SK-N-SH (cell line): ENCODE measurements at regions not wholly inside any gene's neighbourhood (a gene's known extent, or its start where the extent isn't known, plus 50 kb on each side); places are given as distances from the start of the nearest gene placed in this dataset.

ENCODE experiments used
- CTCF ChIA-PET: fragments of 300-600, 350-600 bp; formaldehyde crosslinking; extraction: SDS; loops from one replicate; lab custom pipeline; 2021; lab: Yijun Ruan, JAX
- POLR2A ChIA-PET: fragments of 350-600 bp; sonication (Branson Sonifier 250); formaldehyde crosslinking; extraction: SDS; loops from one replicate; lab custom pipeline; 2020; ENCODE audit warnings: antibody characterized with exemption, inconsistent platforms; lab: Yijun Ruan, JAX
- DNase-seq: peaks from one replicate; pipeline ENCODE4 v3.0.0; 2012
- H2AFZ ChIP-seq: fragments of 200-600 bp; sonication (generic); 2 replicates; pipeline ENCODE4 v1.8.1; 2016; ENCODE audit warnings: antibody characterized with exemption, mild to moderate bottlenecking, low read depth
- H3F3A ChIP-seq: fragments of 200-600 bp; sonication (generic); replicated peaks from 2 replicates; pipeline ENCODE3; 2016; ENCODE audit warnings: antibody characterized with exemption, mild to moderate bottlenecking; ENCODE audit not compliant: insufficient read depth
- H3K27ac ChIP-seq, 2 experiments: fragments of 200-500 bp in 1 of 2; fragments of 200-600 bp in 1 of 2; sonication (Bioruptor generic) in 1 of 2; sonication (generic), shearing (Covaris generic) in 1 of 2; 2 replicates each; pipeline versions ENCODE4 v1.5.1 to v1.6.1; 2014 to 2016; ENCODE audit warnings: low read depth in 2 of 2, inconsistent platforms in 1 of 2, low read length in 1 of 2, mild to moderate bottlenecking in 1 of 2, mixed read lengths in 1 of 2
- H3K27me3 ChIP-seq: fragments of 200-600 bp; sonication (generic), shearing (Covaris generic); 2 replicates; pipeline ENCODE4 v1.6.1; 2016; ENCODE audit warnings: mixed run types; ENCODE audit not compliant: insufficient read depth
- H3K36me3 ChIP-seq, 2 experiments: fragments of 200-500 bp in 1 of 2; fragments of 200-600 bp in 1 of 2; sonication (Bioruptor generic) in 1 of 2; sonication (generic) in 1 of 2; replicated peaks in 1 of 2; 2 replicates each; pipeline versions ENCODE3 to v1.5.1; 2014 to 2016; ENCODE audit warnings: low read length in 1 of 2, mild to moderate bottlenecking in 1 of 2; ENCODE audit not compliant: insufficient read depth in 2 of 2, control insufficient read depth in 1 of 2
- H3K4me1 ChIP-seq, 2 experiments: fragments of 200-500 bp in 1 of 2; fragments of 200-600 bp in 1 of 2; sonication (Bioruptor generic) in 1 of 2; sonication (generic), shearing (Covaris generic) in 1 of 2; 2 replicates each; pipeline versions ENCODE4 v1.5.1 to v1.6.1; 2014 to 2016; ENCODE audit warnings: low read depth in 1 of 2, low read length in 1 of 2, mixed run types in 1 of 2; ENCODE audit not compliant: insufficient read depth in 2 of 2, control insufficient read depth in 1 of 2
- H3K4me2 ChIP-seq: fragments of 200-600 bp; sonication (generic), shearing (Covaris generic); 2 replicates; pipeline ENCODE4 v1.6.1; 2017; ENCODE audit warnings: mixed run types
- H3K4me3 ChIP-seq, 2 experiments: fragments of 200-500 bp in 1 of 2; fragments of 200-600 bp in 1 of 2; sonication (Bioruptor generic) in 1 of 2; sonication (generic), shearing (Covaris generic) in 1 of 2; 2 replicates each; pipeline versions ENCODE4 v1.5.1 to v1.8.1; 2014 to 2016; ENCODE audit warnings: low read depth in 2 of 2, inconsistent platforms in 1 of 2, low read length in 1 of 2, mild to moderate bottlenecking in 1 of 2, mixed read lengths in 1 of 2, moderate library complexity in 1 of 2
- H3K79me2 ChIP-seq: fragments of 200-600 bp; sonication (generic); 2 replicates; pipeline ENCODE4 v1.8.1; 2017; ENCODE audit warnings: mild to moderate bottlenecking; ENCODE audit not compliant: insufficient read depth
- H3K9ac ChIP-seq: fragments of 200-600 bp; sonication (generic); 2 replicates; pipeline ENCODE4 v1.6.1; 2017; ENCODE audit warnings: mixed run types
- H3K9me2 ChIP-seq: fragments of 200-600 bp; sonication (generic); 2 replicates; pipeline ENCODE4 v1.6.1; 2017; ENCODE audit warnings: mixed run types
- H3K9me3 ChIP-seq: fragments of 200-600 bp; sonication (generic); 2 replicates; pipeline ENCODE4 v1.6.1; 2017; ENCODE audit warnings: mixed run types, mild to moderate bottlenecking, moderate library complexity
- H4K20me1 ChIP-seq: fragments of 200-600 bp; sonication (generic); 2 replicates; pipeline ENCODE4 v1.6.1; 2017; ENCODE audit warnings: mild to moderate bottlenecking, mixed run types; ENCODE audit not compliant: insufficient read depth
- ELF1 ChIP-seq: IDR thresholded peaks from 2 replicates; pipeline ENCODE4 v1.4.0; 2012
- EP300 ChIP-seq, 2 experiments: IDR thresholded peaks; 2 replicates each; pipeline versions ENCODE4 v1.4.0 to v1.6.1; 2012; ENCODE audit warnings: borderline replicate concordance in 1 of 2, low read depth in 1 of 2, low read length in 1 of 2
- FOXJ3 ChIP-seq: sonication (generic); formaldehyde crosslinking; IDR thresholded peaks from 2 replicates; pipeline ENCODE4 v1.5.1; 2020; ENCODE audit warnings: mild to moderate bottlenecking, missing genetic modification reagents
- IRF3 ChIP-seq: fragments of 150-350 bp; IDR thresholded peaks from 2 replicates; pipeline ENCODE4 v1.6.1; 2016; ENCODE audit warnings: mild to moderate bottlenecking, low read depth, low read length
- JUND ChIP-seq: IDR thresholded peaks from 2 replicates; pipeline ENCODE4 v1.4.0; 2012
- MAX ChIP-seq: IDR thresholded peaks from 2 replicates; pipeline ENCODE4 v1.4.0; 2012; ENCODE audit warnings: low read depth
- POLR2AphosphoS5 ChIP-seq: IDR thresholded peaks from 2 replicates; pipeline ENCODE4 v1.6.1; 2012; ENCODE audit warnings: low read depth, low read length
- RAD21 ChIP-seq: IDR thresholded peaks from 2 replicates; pipeline ENCODE4 v1.6.1; 2012; ENCODE audit warnings: mild to moderate bottlenecking, low read length
- RCOR1 ChIP-seq: fragments of 150-350 bp; IDR thresholded peaks from 2 replicates; pipeline ENCODE4 v1.6.1; 2017; ENCODE audit warnings: antibody characterized with exemption, low read length
- SIN3A ChIP-seq: IDR thresholded peaks from 2 replicates; pipeline ENCODE4 v1.6.1; 2012; ENCODE audit warnings: low read depth, mild to moderate bottlenecking, low read length, moderate library complexity, borderline replicate concordance
- SMC3 ChIP-seq: IDR thresholded peaks from 2 replicates; pipeline ENCODE4 v1.6.1; 2012; ENCODE audit warnings: low read depth, low read length, improper control_type of control experiment
- TAF1 ChIP-seq: IDR thresholded peaks from 2 replicates; pipeline ENCODE4 v1.6.1; 2012; ENCODE audit warnings: low read depth, mild to moderate bottlenecking, low read length, moderate library complexity, borderline replicate concordance
- TCF12 ChIP-seq: IDR thresholded peaks from 2 replicates; pipeline ENCODE4 v1.4.0; 2012
- USF2 ChIP-seq: fragments of 150-350 bp; IDR thresholded peaks from 2 replicates; pipeline ENCODE4 v1.6.1; 2017; ENCODE audit warnings: antibody characterized with exemption, low read length, low read depth, borderline replicate concordance
- YY1 ChIP-seq: IDR thresholded peaks from 2 replicates; pipeline ENCODE4 v1.4.0; 2012; ENCODE audit warnings: low read depth, mild to moderate bottlenecking
- WGBS: methylation state at CpG from one replicate; pipeline ENCODE4 v1.1.6; 2017; ENCODE audit warnings: low lambda C conversion rate; 5-methylcytosine and 5-hydroxymethylcytosine counted together
- TF ChIP-seq, protein P1 (sequence below): IDR thresholded peaks from 2 replicates; pipeline ENCODE4; 2012
- TF ChIP-seq, protein P2 (sequence below): IDR thresholded peaks from 2 replicates; pipeline ENCODE4 v1.4.0; 2012; ENCODE audit warnings: low read depth, borderline replicate concordance
- TF ChIP-seq, protein P3 (sequence below): fragments of 200-600 bp; sonication (generic); IDR thresholded peaks from 2 replicates; pipeline ENCODE4 v1.6.1; 2017; ENCODE audit warnings: antibody characterized with exemption, mild to moderate bottlenecking, moderate library complexity
- TF ChIP-seq, protein P4 (sequence below): IDR thresholded peaks from 2 replicates; pipeline ENCODE4 v1.4.0; 2012; ENCODE audit warnings: low read depth, borderline replicate concordance

GRCh38 chr2:173602153-173602795 lies 247.6 kb downstream of the CDCA7 start:
- Histone ChIP-seq H3K9me3 (no peaks in the 10 kb centered on the region; the same call in 1 of the 2 replicates), H3K9me2 (no peaks in the 10 kb centered on the region), H3K27me3 (no peaks in the 10 kb centered on the region), H3F3A (no peaks in the 10 kb centered on the region), H3K36me3 (no peaks in the 10 kb centered on the region)
- ChIA-PET CTCF (no interaction called here), POLR2A (no interaction called here)
- DNase-seq: no peak
- WGBS: 88% methylated on average over 6 of the region's 6 CpGs
- TF ChIP-seq IRF3: no peak
- TF ChIP-seq FOXJ3 (CRISPR knock-in tag): no peak
- TF ChIP-seq EP300 (IDR thresholded peaks at IDR 0.05; ENCODE audit: borderline replicate concordance in 1 of 2, low read depth in 1 of 2, low read length in 1 of 2): no peak
- no peak for TF ChIP-seq JUND
- TF ChIP-seq RCOR1: no peak
- TF ChIP-seq ELF1: no peak
- TF ChIP-seq USF2: no peak
- TF ChIP-seq TAF1: no peak
- TF ChIP-seq, protein P1, sequence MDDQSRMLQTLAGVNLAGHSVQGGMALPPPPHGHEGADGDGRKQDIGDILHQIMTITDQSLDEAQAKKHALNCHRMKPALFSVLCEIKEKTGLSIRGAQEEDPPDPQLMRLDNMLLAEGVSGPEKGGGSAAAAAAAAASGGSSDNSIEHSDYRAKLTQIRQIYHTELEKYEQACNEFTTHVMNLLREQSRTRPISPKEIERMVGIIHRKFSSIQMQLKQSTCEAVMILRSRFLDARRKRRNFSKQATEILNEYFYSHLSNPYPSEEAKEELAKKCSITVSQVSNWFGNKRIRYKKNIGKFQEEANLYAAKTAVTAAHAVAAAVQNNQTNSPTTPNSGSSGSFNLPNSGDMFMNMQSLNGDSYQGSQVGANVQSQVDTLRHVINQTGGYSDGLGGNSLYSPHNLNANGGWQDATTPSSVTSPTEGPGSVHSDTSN: no peak
- TF ChIP-seq, protein P2, sequence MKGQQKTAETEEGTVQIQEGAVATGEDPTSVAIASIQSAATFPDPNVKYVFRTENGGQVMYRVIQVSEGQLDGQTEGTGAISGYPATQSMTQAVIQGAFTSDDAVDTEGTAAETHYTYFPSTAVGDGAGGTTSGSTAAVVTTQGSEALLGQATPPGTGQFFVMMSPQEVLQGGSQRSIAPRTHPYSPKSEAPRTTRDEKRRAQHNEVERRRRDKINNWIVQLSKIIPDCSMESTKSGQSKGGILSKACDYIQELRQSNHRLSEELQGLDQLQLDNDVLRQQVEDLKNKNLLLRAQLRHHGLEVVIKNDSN: no peak
- no peak for TF ChIP-seq POLR2AphosphoS5
- TF ChIP-seq, protein P3, sequence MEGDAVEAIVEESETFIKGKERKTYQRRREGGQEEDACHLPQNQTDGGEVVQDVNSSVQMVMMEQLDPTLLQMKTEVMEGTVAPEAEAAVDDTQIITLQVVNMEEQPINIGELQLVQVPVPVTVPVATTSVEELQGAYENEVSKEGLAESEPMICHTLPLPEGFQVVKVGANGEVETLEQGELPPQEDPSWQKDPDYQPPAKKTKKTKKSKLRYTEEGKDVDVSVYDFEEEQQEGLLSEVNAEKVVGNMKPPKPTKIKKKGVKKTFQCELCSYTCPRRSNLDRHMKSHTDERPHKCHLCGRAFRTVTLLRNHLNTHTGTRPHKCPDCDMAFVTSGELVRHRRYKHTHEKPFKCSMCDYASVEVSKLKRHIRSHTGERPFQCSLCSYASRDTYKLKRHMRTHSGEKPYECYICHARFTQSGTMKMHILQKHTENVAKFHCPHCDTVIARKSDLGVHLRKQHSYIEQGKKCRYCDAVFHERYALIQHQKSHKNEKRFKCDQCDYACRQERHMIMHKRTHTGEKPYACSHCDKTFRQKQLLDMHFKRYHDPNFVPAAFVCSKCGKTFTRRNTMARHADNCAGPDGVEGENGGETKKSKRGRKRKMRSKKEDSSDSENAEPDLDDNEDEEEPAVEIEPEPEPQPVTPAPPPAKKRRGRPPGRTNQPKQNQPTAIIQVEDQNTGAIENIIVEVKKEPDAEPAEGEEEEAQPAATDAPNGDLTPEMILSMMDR: no peak
- TF ChIP-seq TCF12: no peak
- no peak for TF ChIP-seq SIN3A
- TF ChIP-seq SMC3: no peak
- TF ChIP-seq RAD21: no peak
- TF ChIP-seq, protein P4, sequence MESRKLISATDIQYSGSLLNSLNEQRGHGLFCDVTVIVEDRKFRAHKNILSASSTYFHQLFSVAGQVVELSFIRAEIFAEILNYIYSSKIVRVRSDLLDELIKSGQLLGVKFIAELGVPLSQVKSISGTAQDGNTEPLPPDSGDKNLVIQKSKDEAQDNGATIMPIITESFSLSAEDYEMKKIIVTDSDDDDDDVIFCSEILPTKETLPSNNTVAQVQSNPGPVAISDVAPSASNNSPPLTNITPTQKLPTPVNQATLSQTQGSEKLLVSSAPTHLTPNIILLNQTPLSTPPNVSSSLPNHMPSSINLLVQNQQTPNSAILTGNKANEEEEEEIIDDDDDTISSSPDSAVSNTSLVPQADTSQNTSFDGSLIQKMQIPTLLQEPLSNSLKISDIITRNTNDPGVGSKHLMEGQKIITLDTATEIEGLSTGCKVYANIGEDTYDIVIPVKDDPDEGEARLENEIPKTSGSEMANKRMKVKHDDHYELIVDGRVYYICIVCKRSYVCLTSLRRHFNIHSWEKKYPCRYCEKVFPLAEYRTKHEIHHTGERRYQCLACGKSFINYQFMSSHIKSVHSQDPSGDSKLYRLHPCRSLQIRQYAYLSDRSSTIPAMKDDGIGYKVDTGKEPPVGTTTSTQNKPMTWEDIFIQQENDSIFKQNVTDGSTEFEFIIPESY: no peak
- no peak for TF ChIP-seq YY1
- TF ChIP-seq MAX: no peak
- TF ChIP-seq, all 33 proteins: peak for 0
- Histone ChIP-seq H2AFZ (no peak overlapping the region), H3K9ac (no peak overlapping the region), H3K79me2 (no peaks in the 10 kb centered on the region), H3K27ac (no peak overlapping the region), H3K4me2 (no peak overlapping the region), H3K4me3 (no peak overlapping the region), H3K4me1 (no peaks in the 10 kb centered on the region), H4K20me1 (no peaks in the 10 kb centered on the region)
